SH-SY5Y (cell line): ENCODE measurements at regions not wholly inside any gene's neighbourhood (a gene's known extent, or its start where the extent isn't known, plus 50 kb on each side); places are given as distances from the start of the nearest gene placed in this dataset.

Experiments
- GATA2 ChIP-seq: IDR thresholded peaks from 2 replicates; pipeline ENCODE4 v1.6.1; 2011; ENCODE audit warnings: mild to moderate bottlenecking, low read depth, low read length
- GATA3 ChIP-seq: IDR thresholded peaks from 2 replicates; pipeline ENCODE4 v1.6.1; 2011; ENCODE audit warnings: low read depth, mild to moderate bottlenecking, low read length, moderate library complexity

DNA sequence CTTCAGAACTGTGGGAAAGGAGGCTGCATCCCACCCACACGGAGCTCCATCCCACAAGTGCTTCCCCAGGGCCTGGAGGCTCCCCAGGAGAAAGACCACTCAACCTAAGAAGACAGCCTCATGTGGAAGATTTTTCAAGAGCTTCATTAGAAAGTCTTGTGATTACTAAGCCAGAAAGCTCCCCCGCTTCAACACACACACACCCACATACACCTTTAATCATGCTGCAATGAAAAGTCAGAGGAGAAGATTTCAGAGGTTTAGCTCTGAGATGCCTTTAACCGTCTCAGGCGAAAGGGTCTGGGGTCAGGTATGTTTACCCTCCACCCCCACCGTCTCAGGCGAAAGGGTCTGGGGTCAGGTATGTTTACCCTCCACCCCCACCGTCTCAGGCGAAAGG is 634.5 kb upstream of the B3GAT1 start:
- no peak for TF ChIP-seq GATA2
- no peak for TF ChIP-seq GATA3
